ENCODE measurements at regions not wholly inside any gene's neighbourhood (a gene's known extent, or its start where the extent isn't known, plus 50 kb on each side); places are given as distances from the start of the nearest gene placed in this dataset.
"Not testable (repeated sequence)": the region's sequence is repeated elsewhere in the genome, so short reads cannot be mapped to it uniquely, and the experiment has no call there.

DNA sequence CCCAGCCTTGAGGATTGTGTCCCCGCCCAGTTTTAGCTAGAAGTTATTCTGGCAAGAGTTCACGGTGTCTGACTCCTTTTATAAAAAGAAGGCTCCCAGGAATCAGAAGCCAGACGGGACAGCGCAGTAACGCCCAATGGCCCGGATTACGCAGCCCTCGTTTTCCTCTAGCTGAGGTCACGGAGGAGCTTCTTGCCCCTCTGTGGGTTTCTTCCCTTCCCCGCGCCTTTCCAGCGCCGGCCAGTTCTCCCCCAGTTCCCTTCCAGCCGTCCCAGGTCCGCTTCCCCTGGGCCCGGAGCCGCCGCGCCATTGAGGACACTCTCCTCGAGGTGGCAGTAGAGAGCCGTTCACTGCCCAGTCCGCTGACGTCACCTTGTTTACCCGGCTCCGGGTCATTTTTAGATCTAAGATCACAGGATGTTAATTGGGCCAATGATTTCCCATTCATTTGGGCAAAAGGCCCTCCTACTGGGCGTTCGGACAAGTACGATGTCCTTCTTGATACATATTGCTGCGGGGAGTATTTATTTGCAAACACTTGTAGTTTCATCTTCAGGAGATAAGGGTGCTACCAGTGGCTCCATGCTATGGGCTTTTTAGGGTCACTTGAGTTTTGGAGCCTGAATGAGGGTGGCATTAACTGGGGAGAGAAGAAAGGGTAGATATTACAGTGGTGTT is 81.5 kb upstream of the PPM1B start:
- Histone ChIP-seq H3K4me3 (replicated peaks; ENCODE audit: insufficient read depth, low read length) (peak overlapping the region; percentile 25), H3K27ac (replicated peaks) (no peak overlapping the region), H3K27me3 (ENCODE audit: insufficient read depth, poor library complexity, severe bottlenecking) (no peaks in the 10 kb centered on the region)
- DNase-seq (ENCODE audit: low read depth in 1 of 2, low spot score in 1 of 2) = peak; percentile 51 to 81
- TF ChIP-seq, protein P1, sequence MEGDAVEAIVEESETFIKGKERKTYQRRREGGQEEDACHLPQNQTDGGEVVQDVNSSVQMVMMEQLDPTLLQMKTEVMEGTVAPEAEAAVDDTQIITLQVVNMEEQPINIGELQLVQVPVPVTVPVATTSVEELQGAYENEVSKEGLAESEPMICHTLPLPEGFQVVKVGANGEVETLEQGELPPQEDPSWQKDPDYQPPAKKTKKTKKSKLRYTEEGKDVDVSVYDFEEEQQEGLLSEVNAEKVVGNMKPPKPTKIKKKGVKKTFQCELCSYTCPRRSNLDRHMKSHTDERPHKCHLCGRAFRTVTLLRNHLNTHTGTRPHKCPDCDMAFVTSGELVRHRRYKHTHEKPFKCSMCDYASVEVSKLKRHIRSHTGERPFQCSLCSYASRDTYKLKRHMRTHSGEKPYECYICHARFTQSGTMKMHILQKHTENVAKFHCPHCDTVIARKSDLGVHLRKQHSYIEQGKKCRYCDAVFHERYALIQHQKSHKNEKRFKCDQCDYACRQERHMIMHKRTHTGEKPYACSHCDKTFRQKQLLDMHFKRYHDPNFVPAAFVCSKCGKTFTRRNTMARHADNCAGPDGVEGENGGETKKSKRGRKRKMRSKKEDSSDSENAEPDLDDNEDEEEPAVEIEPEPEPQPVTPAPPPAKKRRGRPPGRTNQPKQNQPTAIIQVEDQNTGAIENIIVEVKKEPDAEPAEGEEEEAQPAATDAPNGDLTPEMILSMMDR (IDR thresholded peaks at IDR 0.05; ENCODE audit: insufficient read depth, low read length) = peak; percentile 79
- TF ChIP-seq SPI1 (IDR thresholded peaks at IDR 0.05; ENCODE audit: borderline replicate concordance, low read depth) (peak; percentile 39; the same call in 1 of the 2 replicates), GABPA (IDR thresholded peaks at IDR 0.05; ENCODE audit: low read depth) (no peak), POLR2AphosphoS5 (IDR thresholded peaks at IDR 0.05; ENCODE audit: low read depth) (no peak)
- TF ChIP-seq, protein P2, sequence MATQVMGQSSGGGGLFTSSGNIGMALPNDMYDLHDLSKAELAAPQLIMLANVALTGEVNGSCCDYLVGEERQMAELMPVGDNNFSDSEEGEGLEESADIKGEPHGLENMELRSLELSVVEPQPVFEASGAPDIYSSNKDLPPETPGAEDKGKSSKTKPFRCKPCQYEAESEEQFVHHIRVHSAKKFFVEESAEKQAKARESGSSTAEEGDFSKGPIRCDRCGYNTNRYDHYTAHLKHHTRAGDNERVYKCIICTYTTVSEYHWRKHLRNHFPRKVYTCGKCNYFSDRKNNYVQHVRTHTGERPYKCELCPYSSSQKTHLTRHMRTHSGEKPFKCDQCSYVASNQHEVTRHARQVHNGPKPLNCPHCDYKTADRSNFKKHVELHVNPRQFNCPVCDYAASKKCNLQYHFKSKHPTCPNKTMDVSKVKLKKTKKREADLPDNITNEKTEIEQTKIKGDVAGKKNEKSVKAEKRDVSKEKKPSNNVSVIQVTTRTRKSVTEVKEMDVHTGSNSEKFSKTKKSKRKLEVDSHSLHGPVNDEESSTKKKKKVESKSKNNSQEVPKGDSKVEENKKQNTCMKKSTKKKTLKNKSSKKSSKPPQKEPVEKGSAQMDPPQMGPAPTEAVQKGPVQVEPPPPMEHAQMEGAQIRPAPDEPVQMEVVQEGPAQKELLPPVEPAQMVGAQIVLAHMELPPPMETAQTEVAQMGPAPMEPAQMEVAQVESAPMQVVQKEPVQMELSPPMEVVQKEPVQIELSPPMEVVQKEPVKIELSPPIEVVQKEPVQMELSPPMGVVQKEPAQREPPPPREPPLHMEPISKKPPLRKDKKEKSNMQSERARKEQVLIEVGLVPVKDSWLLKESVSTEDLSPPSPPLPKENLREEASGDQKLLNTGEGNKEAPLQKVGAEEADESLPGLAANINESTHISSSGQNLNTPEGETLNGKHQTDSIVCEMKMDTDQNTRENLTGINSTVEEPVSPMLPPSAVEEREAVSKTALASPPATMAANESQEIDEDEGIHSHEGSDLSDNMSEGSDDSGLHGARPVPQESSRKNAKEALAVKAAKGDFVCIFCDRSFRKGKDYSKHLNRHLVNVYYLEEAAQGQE (IDR thresholded peaks at IDR 0.05; ENCODE audit: insufficient replicate concordance, low read depth) = no peak

DNA sequence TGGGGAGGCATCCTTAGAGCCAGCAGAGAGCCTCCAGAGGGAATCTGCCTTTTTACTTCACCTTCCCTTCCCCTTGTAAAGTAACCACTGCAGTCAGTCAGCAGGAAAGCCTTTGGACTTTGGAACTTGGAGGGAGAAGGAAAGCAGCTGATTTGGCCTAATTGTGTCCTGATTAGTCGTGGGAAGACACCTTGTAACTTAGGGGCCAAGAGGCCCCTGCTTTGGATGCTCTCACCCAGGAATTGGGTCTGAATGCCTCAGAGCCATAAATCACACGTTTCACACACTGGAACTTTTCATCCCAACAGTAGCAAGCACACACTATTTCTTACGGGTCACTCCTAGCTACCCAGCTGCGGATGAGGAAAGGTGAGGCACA is 81.0 kb upstream of the PPM1B start:
- TF ChIP-seq, protein P1 (IDR thresholded peaks at IDR 0.05; ENCODE audit: insufficient read depth, low read length) = no peak
- TF ChIP-seq GABPA (IDR thresholded peaks at IDR 0.05; ENCODE audit: low read depth) = no peak
- TF ChIP-seq POLR2AphosphoS5 (IDR thresholded peaks at IDR 0.05; ENCODE audit: low read depth) = no peak
- TF ChIP-seq SPI1 (IDR thresholded peaks at IDR 0.05; ENCODE audit: borderline replicate concordance, low read depth) = no peak
- TF ChIP-seq, protein P2 (IDR thresholded peaks at IDR 0.05; ENCODE audit: insufficient replicate concordance, low read depth) = no peak
- DNase-seq (ENCODE audit: low read depth in 1 of 2, low spot score in 1 of 2) = no peak
- peak overlapping the region; percentile 25 for H3K4me3 ChIP-seq (replicated peaks; ENCODE audit: insufficient read depth, low read length)
- no peak overlapping the region for H3K27ac ChIP-seq (replicated peaks)
- no peaks in the 10 kb centered on the region for H3K27me3 ChIP-seq (ENCODE audit: insufficient read depth, poor library complexity, severe bottlenecking)

DNA sequence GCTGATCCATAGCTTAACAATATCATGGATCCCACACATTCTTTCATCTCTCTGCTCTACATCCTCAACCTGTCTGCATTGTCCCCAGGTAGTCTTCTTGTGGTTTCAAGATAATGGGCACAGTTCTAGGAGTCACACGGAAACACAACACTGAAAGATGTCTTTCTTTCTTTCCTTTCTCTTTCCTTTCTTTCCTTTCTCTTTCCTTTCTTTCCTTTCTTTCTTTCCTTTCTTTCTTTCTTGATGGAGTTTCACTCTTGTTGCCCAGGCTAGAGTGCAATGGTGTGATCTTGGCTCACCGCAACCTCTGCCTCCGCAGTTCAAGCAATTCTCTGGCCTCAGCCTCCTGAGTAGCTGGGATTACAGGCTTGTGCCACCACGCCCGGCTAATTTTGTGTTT is 76.2 kb upstream of the PPM1B start:
- DNase-seq (ENCODE audit: low read depth in 1 of 2, low spot score in 1 of 2); H3K4me3 ChIP-seq (replicated peaks; ENCODE audit: insufficient read depth, low read length); H3K27ac ChIP-seq (replicated peaks): not testable (repeated sequence)

DNA sequence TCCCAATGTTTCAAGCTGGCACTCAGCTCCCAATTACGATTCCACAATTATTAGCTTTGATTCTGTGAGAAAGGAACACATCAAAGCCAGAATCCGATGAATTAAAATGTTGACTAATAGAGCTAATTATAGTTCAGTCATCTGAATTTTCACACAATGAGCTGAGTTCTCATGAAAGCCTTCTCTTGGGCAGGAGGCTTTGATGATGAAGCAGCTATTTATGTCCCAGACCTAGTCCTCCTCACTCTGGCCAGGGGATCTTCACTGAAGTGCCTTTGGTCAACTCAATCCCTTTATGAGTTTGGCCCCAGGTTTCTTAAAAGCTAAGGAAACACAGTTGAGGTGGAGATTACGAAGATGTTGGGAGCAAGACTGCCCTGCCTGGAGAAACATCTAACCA is 74.7 kb upstream of the PPM1B start:
- no peak for DNase-seq (ENCODE audit: low read depth in 1 of 2, low spot score in 1 of 2)
- no peak for TF ChIP-seq SPI1 (IDR thresholded peaks at IDR 0.05; ENCODE audit: borderline replicate concordance, low read depth)
- TF ChIP-seq GABPA (IDR thresholded peaks at IDR 0.05; ENCODE audit: low read depth) = no peak
- TF ChIP-seq POLR2AphosphoS5 (IDR thresholded peaks at IDR 0.05; ENCODE audit: low read depth) = no peak
- TF ChIP-seq, protein P2 (IDR thresholded peaks at IDR 0.05; ENCODE audit: insufficient replicate concordance, low read depth) = no peak
- TF ChIP-seq, protein P1 (IDR thresholded peaks at IDR 0.05; ENCODE audit: insufficient read depth, low read length) = no peak

More for the DNA sequence above, 76.2 kb upstream of the PPM1B start:
- H3K27me3 ChIP-seq (ENCODE audit: insufficient read depth, poor library complexity, severe bottlenecking) = not testable (repeated sequence)

More for the DNA sequence above, 74.7 kb upstream of the PPM1B start:
- H3K27me3 ChIP-seq (ENCODE audit: insufficient read depth, poor library complexity, severe bottlenecking) = no peaks in the 10 kb centered on the region
- no peak overlapping the region for H3K4me3 ChIP-seq (replicated peaks; ENCODE audit: insufficient read depth, low read length)
- no peak overlapping the region for H3K27ac ChIP-seq (replicated peaks)

Data from HL-60 (cell line).